ENCODE measurements at regions not wholly inside any gene's neighbourhood (a gene's known extent, or its start where the extent isn't known, plus 50 kb on each side); places are given as distances from the start of the nearest gene placed in this dataset.

- H3K4me1 ChIP-seq (ENCODE audit: low read length) = no peaks in the 10 kb centered on the region
- H3K4me2 ChIP-seq (ENCODE audit: low read length) = no peak overlapping the region
- no peak overlapping the region for H3K27ac ChIP-seq (ENCODE audit: low read length)
- no peak overlapping the region for H2AFZ ChIP-seq (ENCODE audit: low read depth, low read length)
- H4K20me1 ChIP-seq (ENCODE audit: insufficient read depth, low read length) = no peaks in the 10 kb centered on the region
- no peaks in the 10 kb centered on the region for H3K36me3 ChIP-seq (replicated peaks; ENCODE audit: low read depth, low read length)
- no peak overlapping the region for H3K9ac ChIP-seq (ENCODE audit: low read length)
- H3K4me3 ChIP-seq (ENCODE audit: low read length) = no peak overlapping the region
- no peaks in the 10 kb centered on the region for H3K9me3 ChIP-seq (ENCODE audit: insufficient read depth, low read length)
- no peaks in the 10 kb centered on the region for H3K79me2 ChIP-seq (ENCODE audit: low read length)
- TF ChIP-seq CTCF (IDR thresholded peaks at IDR 0.05; ENCODE audit: low read depth, low read length) (no peak), EZH2phosphoT487 (IDR thresholded peaks at IDR 0.05; ENCODE audit: low read depth) (no peak)
- H3K27me3 ChIP-seq (ENCODE audit: low read depth, low read length) = peaks cover 7% of the 10 kb centered on the region
Observed at GRCh38 chr7:96538632-96539031, 171.0 kb downstream of the SEM1 start.

- Histone ChIP-seq H3K4me3 (ENCODE audit: low read length) (no peak overlapping the region), H4K20me1 (ENCODE audit: insufficient read depth, low read length) (no peaks in the 10 kb centered on the region), H3K9ac (ENCODE audit: low read length) (no peak overlapping the region), H3K36me3 (replicated peaks; ENCODE audit: low read depth, low read length) (no peaks in the 10 kb centered on the region), H3K27me3 (ENCODE audit: low read depth, low read length) (peaks cover 21% of the 10 kb centered on the region), H3K27ac (ENCODE audit: low read length) (no peak overlapping the region), H3K4me1 (ENCODE audit: low read length) (no peaks in the 10 kb centered on the region), H3K4me2 (ENCODE audit: low read length) (no peak overlapping the region), H3K79me2 (ENCODE audit: low read length) (no peaks in the 10 kb centered on the region), H3K9me3 (ENCODE audit: insufficient read depth, low read length) (no peaks in the 10 kb centered on the region), H2AFZ (ENCODE audit: low read depth, low read length) (no peak overlapping the region)
- TF ChIP-seq CTCF (IDR thresholded peaks at IDR 0.05; ENCODE audit: low read depth, low read length) = no peak
- TF ChIP-seq EZH2phosphoT487 (IDR thresholded peaks at IDR 0.05; ENCODE audit: low read depth) = no peak
Observed at GRCh38 chr7:96534221-96534620, 175.4 kb downstream of the SEM1 start.

GRCh38 chr7:96532428-96532935, 177.2 kb downstream of the SEM1 start:
- no peak overlapping the region for H3K9ac ChIP-seq (ENCODE audit: low read length)
- no peak overlapping the region for H3K4me3 ChIP-seq (ENCODE audit: low read length)
- no peaks in the 10 kb centered on the region for H3K79me2 ChIP-seq (ENCODE audit: low read length)
- no peak overlapping the region for H2AFZ ChIP-seq (ENCODE audit: low read depth, low read length)
- TF ChIP-seq CTCF (IDR thresholded peaks at IDR 0.05; ENCODE audit: low read depth, low read length) = no peak
- H3K4me1 ChIP-seq (ENCODE audit: low read length) = no peaks in the 10 kb centered on the region
- no peak overlapping the region for H3K4me2 ChIP-seq (ENCODE audit: low read length)
- no peaks in the 10 kb centered on the region for H3K9me3 ChIP-seq (ENCODE audit: insufficient read depth, low read length)
- H3K27ac ChIP-seq (ENCODE audit: low read length) = no peak overlapping the region
- H4K20me1 ChIP-seq (ENCODE audit: insufficient read depth, low read length) = no peaks in the 10 kb centered on the region
- H3K27me3 ChIP-seq (ENCODE audit: low read depth, low read length) = peaks cover 21% of the 10 kb centered on the region
- no peaks in the 10 kb centered on the region for H3K36me3 ChIP-seq (replicated peaks; ENCODE audit: low read depth, low read length)

GRCh38 chr7:96531331-96531730, 178.3 kb downstream of the SEM1 start:
- Histone ChIP-seq H3K4me3 (ENCODE audit: low read length) (no peak overlapping the region), H3K9ac (ENCODE audit: low read length) (no peak overlapping the region), H2AFZ (ENCODE audit: low read depth, low read length) (no peak overlapping the region), H3K4me1 (ENCODE audit: low read length) (no peaks in the 10 kb centered on the region), H3K27ac (ENCODE audit: low read length) (no peak overlapping the region), H3K9me3 (ENCODE audit: insufficient read depth, low read length) (no peaks in the 10 kb centered on the region), H3K27me3 (ENCODE audit: low read depth, low read length) (peaks cover 21% of the 10 kb centered on the region), H3K36me3 (replicated peaks; ENCODE audit: low read depth, low read length) (no peaks in the 10 kb centered on the region), H3K4me2 (ENCODE audit: low read length) (no peak overlapping the region), H4K20me1 (ENCODE audit: insufficient read depth, low read length) (no peaks in the 10 kb centered on the region), H3K79me2 (ENCODE audit: low read length) (no peaks in the 10 kb centered on the region)
- TF ChIP-seq CTCF (IDR thresholded peaks at IDR 0.05; ENCODE audit: low read depth, low read length) = no peak
- TF ChIP-seq EZH2phosphoT487 (IDR thresholded peaks at IDR 0.05; ENCODE audit: low read depth) = no peak
